ENCODE measurements at regions not wholly inside any gene's neighbourhood (a gene's known extent, or its start where the extent isn't known, plus 50 kb on each side); places are given as distances from the start of the nearest gene placed in this dataset.
"Not testable (repeated sequence)": the region's sequence is repeated elsewhere in the genome, so short reads cannot be mapped to it uniquely, and the experiment has no call there.

DNA sequence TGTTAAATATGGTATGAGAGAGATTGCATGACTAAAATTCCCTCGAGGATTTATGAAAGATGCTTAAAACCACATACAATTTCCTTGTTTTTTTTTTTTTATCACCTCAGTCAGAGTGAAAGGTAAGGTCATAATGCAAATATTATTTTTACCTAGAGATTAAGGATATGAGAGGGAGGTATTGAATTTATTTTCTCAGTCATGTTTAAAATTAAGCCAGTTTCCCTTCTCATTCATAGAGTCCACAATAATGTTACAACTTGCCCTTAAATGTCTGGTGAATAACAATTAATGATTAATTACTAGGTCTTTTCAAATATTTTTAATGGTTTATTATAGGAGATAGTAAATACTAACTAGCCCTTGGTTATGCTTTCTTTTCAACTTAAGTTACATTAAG lies 144.9 kb upstream of the HAPLN1 start:
- intact Hi-C loops (cut with DNase I; ENCODE audit: low total_unique reads) (no loop called here), in situ Hi-C loops (cut with MboI; ENCODE audit: low pct_ligation_motif_present in 1 of 4, low pct_unique_long_range_greater_than_20kb in 1 of 4, low sequenced_read_pairs in 3 of 4) (no loop called here)
- 44 to 67% methylated on average over 1 of the region's 1 CpG for WGBS, 2 donors (ENCODE audit: low coverage in 1 of 2)
- Histone ChIP-seq H3K4me3 (no peak overlapping the region), H3K36me3 (no peaks in the 10 kb centered on the region), H3K9me3 (no peaks in the 10 kb centered on the region), H3K4me1 (no peaks in the 10 kb centered on the region), H3K27me3 (no peaks in the 10 kb centered on the region), H3K27ac (no peak overlapping the region)
- DNase-seq: no peak
- TF ChIP-seq EP300 (IDR thresholded peaks at IDR 0.05; ENCODE audit: low read depth) (no peak), POLR2AphosphoS5 (IDR thresholded peaks at IDR 0.05) (no peak), POLR2A (IDR thresholded peaks at IDR 0.05) (no peak)
- TF ChIP-seq, protein P1, sequence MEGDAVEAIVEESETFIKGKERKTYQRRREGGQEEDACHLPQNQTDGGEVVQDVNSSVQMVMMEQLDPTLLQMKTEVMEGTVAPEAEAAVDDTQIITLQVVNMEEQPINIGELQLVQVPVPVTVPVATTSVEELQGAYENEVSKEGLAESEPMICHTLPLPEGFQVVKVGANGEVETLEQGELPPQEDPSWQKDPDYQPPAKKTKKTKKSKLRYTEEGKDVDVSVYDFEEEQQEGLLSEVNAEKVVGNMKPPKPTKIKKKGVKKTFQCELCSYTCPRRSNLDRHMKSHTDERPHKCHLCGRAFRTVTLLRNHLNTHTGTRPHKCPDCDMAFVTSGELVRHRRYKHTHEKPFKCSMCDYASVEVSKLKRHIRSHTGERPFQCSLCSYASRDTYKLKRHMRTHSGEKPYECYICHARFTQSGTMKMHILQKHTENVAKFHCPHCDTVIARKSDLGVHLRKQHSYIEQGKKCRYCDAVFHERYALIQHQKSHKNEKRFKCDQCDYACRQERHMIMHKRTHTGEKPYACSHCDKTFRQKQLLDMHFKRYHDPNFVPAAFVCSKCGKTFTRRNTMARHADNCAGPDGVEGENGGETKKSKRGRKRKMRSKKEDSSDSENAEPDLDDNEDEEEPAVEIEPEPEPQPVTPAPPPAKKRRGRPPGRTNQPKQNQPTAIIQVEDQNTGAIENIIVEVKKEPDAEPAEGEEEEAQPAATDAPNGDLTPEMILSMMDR (IDR thresholded peaks at IDR 0.05): no peak

DNA sequence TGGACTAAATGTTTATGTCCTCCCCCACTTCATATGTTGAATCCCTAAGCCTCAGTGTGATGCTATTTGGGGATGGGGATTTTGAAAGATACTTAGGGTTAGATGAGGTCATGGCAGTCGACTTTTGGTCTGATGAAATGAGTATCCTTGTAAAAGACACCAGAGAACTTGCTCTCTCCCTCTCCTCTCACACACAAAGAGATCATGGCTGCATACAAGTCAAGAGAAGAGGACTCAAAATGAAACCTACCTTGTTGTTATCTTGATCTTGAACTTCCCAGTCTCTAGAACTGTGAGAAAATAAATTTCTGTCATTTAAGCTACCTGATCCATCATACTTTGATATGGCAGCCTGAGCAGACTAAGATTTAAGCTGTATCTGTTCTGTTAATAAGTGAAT lies 144.0 kb upstream of the HAPLN1 start:
- Histone ChIP-seq H3K4me3 (no peak overlapping the region), H3K27ac (no peak overlapping the region), H3K4me1 (no peaks in the 10 kb centered on the region), H3K9me3 (no peaks in the 10 kb centered on the region), H3K27me3 (no peaks in the 10 kb centered on the region), H3K36me3 (no peaks in the 10 kb centered on the region)
- WGBS, 2 donors (ENCODE audit: low coverage in 1 of 2): 60 to 62% methylated on average over 1 of the region's 1 CpG
- no peak for DNase-seq
- TF ChIP-seq EP300 (IDR thresholded peaks at IDR 0.05; ENCODE audit: low read depth) (no peak), POLR2AphosphoS5 (IDR thresholded peaks at IDR 0.05) (no peak), POLR2A (IDR thresholded peaks at IDR 0.05) (no peak)
- TF ChIP-seq, protein P1 (IDR thresholded peaks at IDR 0.05): no peak
- intact Hi-C loops (cut with DNase I; ENCODE audit: low total_unique reads): no loop called here
- in situ Hi-C loops (cut with MboI; ENCODE audit: low pct_ligation_motif_present in 1 of 4, low pct_unique_long_range_greater_than_20kb in 1 of 4, low sequenced_read_pairs in 3 of 4): no loop called here

DNA sequence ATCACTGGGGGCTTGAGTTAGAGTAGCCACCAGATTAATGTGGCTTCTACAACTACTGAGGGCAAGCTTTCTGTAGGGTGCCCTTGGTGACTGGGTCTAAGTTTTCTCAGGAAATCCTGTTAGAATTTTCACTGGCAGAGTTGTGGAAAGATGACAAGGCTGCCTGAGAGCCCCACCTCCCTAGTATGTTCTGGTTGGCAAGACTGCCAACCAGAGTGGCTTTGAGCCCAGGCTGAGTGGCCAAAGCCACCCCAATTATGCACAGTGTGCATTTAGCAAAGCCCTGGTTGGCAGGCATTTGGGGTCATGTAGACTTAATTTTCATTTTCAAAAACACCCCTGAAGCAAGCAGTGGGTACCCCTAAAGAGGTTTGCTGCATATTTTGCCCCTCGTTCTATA lies 136.7 kb upstream of the HAPLN1 start:
- intact Hi-C loops (cut with DNase I; ENCODE audit: low total_unique reads): no loop called here
- in situ Hi-C loops (cut with MboI; ENCODE audit: low pct_ligation_motif_present in 1 of 4, low pct_unique_long_range_greater_than_20kb in 1 of 4, low sequenced_read_pairs in 3 of 4): no loop called here
- TF ChIP-seq, protein P1 (IDR thresholded peaks at IDR 0.05): no peak
- no peak for TF ChIP-seq POLR2A (IDR thresholded peaks at IDR 0.05)
- TF ChIP-seq POLR2AphosphoS5 (IDR thresholded peaks at IDR 0.05): no peak
- TF ChIP-seq EP300 (IDR thresholded peaks at IDR 0.05; ENCODE audit: low read depth): no peak
- no peak overlapping the region for H3K27ac ChIP-seq
- 95 to 100% methylated on average over 1 of the region's 1 CpG for WGBS, 2 donors (ENCODE audit: low coverage in 1 of 2)
- no peaks in the 10 kb centered on the region for H3K36me3 ChIP-seq
- H3K4me3 ChIP-seq: no peak overlapping the region
- H3K4me1 ChIP-seq: no peaks in the 10 kb centered on the region
- DNase-seq: no peak
- H3K27me3 ChIP-seq: no peaks in the 10 kb centered on the region
- no peaks in the 10 kb centered on the region for H3K9me3 ChIP-seq

DNA sequence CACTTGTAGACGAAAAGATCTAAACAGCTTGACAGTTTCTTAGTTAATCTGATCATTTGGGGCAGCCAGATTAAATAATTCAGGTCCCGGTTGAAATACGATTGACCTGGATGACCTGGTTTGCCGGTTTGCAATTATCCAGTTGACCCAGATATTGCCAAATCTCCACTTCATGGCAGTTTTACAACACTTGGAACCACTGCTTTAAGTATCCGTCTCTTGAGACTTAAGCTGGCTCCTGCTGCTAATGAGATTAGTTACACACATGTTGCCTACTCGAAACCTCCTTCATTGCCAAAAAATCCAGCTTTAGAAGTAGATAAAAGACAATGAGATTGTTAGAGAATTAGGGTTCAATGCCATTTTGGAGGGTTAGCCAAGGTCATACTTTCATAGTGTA lies 136.2 kb upstream of the HAPLN1 start:
- Histone ChIP-seq H3K27me3 (no peaks in the 10 kb centered on the region), H3K4me1 (no peaks in the 10 kb centered on the region), H3K4me3 (no peak overlapping the region), H3K27ac (no peak overlapping the region), H3K36me3 (no peaks in the 10 kb centered on the region), H3K9me3 (no peaks in the 10 kb centered on the region)
- no peak for TF ChIP-seq POLR2AphosphoS5 (IDR thresholded peaks at IDR 0.05)
- no peak for TF ChIP-seq POLR2A (IDR thresholded peaks at IDR 0.05)
- TF ChIP-seq, protein P1 (IDR thresholded peaks at IDR 0.05): no peak
- no peak for TF ChIP-seq EP300 (IDR thresholded peaks at IDR 0.05; ENCODE audit: low read depth)
- in situ Hi-C loops (cut with MboI; ENCODE audit: low pct_ligation_motif_present in 1 of 4, low pct_unique_long_range_greater_than_20kb in 1 of 4, low sequenced_read_pairs in 3 of 4) (no loop called here), intact Hi-C loops (cut with DNase I; ENCODE audit: low total_unique reads) (no loop called here)
- 68 to 73% methylated on average over 6 of the region's 6 CpGs for WGBS, 2 donors (ENCODE audit: low coverage in 1 of 2)
- no peak for DNase-seq

DNA sequence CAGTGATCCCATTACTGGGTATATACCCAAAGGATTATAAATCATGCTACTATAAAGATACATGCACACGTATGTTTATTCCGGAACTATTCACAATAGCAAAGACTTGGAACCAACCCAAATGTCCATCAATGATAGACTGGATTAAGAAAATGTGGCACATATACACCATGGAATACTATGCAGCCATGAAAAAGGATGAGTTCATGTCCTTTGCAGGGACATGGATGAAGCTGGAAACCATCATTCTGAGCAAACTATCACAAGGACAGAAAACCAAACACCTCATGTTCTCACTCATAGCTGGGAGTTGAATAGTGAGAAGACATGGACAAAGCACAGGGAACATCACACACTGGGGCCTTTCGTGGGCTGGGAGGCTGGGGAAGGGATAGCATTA lies 129.8 kb upstream of the HAPLN1 start:
- DNase-seq; H3K9me3 ChIP-seq; intact Hi-C loops (cut with DNase I; ENCODE audit: low total_unique reads); in situ Hi-C loops (cut with MboI; ENCODE audit: low pct_ligation_motif_present in 1 of 4, low pct_unique_long_range_greater_than_20kb in 1 of 4, low sequenced_read_pairs in 3 of 4); H3K27me3 ChIP-seq; H3K27ac ChIP-seq; H3K36me3 ChIP-seq; H3K4me3 ChIP-seq; H3K4me1 ChIP-seq: not testable (repeated sequence)
- WGBS, 2 donors (ENCODE audit: low coverage in 1 of 2): 85 to 94% methylated on average over 3 of the region's 3 CpGs
